ENCODE measurements at regions not wholly inside any gene's neighbourhood (a gene's known extent, or its start where the extent isn't known, plus 50 kb on each side); places are given as distances from the start of the nearest gene placed in this dataset.

DNA sequence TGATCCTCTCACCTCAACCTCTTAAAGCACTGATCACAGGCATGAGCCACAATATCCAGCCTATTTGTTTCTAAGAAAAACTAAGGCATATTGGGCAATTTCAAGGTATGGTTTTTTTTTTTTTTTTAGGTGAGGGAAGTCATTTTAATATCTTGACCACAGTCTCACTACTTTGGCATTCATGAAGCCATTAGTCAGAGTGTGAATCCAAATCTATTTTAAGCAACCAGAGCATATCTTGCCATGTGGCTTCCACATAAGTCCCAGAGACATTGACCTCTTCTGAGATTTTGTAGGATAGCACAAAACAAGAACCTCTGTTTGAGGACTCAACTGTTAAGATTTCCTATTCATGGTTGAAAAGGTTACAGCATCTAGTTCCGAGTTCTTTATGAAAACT lies 130.3 kb upstream of the RBM19 start (continued):
- TF ChIP-seq YY1 (IDR thresholded peaks at IDR 0.05; ENCODE audit: extremely low read depth, insufficient replicate concordance, low read depth, low read length) (no peak), ELF1 (IDR thresholded peaks at IDR 0.05; ENCODE audit: borderline replicate concordance, low read depth) (no peak), POLR2A (IDR thresholded peaks at IDR 0.05; ENCODE audit: borderline replicate concordance, extremely low read depth, insufficient read depth, insufficient read length) (no peak), ZFX (IDR thresholded peaks at IDR 0.05) (no peak)
- TF ChIP-seq, protein P1, sequence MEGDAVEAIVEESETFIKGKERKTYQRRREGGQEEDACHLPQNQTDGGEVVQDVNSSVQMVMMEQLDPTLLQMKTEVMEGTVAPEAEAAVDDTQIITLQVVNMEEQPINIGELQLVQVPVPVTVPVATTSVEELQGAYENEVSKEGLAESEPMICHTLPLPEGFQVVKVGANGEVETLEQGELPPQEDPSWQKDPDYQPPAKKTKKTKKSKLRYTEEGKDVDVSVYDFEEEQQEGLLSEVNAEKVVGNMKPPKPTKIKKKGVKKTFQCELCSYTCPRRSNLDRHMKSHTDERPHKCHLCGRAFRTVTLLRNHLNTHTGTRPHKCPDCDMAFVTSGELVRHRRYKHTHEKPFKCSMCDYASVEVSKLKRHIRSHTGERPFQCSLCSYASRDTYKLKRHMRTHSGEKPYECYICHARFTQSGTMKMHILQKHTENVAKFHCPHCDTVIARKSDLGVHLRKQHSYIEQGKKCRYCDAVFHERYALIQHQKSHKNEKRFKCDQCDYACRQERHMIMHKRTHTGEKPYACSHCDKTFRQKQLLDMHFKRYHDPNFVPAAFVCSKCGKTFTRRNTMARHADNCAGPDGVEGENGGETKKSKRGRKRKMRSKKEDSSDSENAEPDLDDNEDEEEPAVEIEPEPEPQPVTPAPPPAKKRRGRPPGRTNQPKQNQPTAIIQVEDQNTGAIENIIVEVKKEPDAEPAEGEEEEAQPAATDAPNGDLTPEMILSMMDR (IDR thresholded peaks at IDR 0.05 in 2 of 3, conservative IDR thresholded peaks at IDR 0.05 in 1 of 3; ENCODE audit: borderline replicate concordance in 1 of 3, insufficient read depth in 1 of 3, low read depth in 2 of 3, low read length in 2 of 3), result no peak

DNA sequence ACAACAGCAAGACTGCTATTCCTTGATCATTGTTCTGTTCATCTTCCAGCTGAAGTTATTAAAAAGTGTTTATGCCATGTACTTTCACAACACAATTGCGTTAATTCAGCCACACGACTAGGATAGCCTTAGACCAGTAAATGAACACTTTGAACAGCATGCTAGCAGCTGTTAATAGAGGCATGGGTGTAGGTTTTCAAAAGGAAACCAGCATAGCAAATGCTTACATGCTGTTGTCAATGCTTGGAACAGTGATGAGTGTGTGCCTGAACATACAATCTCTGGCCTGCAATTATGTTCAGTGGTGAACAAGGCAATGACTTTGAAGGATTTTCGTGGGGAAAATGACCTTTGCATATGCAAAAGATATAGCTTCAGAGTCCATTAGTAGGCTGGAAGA lies 127.4 kb upstream of the RBM19 start:
- POLR2A ChIA-PET, result no interaction called here

More for the DNA sequence above, 127.4 kb upstream of the RBM19 start:
- Histone ChIP-seq H3K4me3 (replicated peaks in 1 of 2; ENCODE audit: low read depth in 1 of 2, low read length in 2 of 2) (no peak overlapping the region), H2AFZ (ENCODE audit: low read depth, low read length, poor library complexity, severe bottlenecking) (no peak overlapping the region), H3K9ac (ENCODE audit: low read length) (no peak overlapping the region), H3K79me2 (ENCODE audit: insufficient read depth, low read length) (no peaks in the 10 kb centered on the region), H3K9me3 (ENCODE audit: control insufficient read depth in 1 of 2, insufficient read depth in 1 of 2, low read depth in 1 of 2, low read length in 2 of 2) (no peaks in the 10 kb centered on the region), H3K27me3 (ENCODE audit: insufficient read depth, low read length) (peaks cover 34% of the 10 kb centered on the region), H3K36me3 (ENCODE audit: control insufficient read depth in 1 of 2, insufficient read depth in 2 of 2, low read length in 2 of 2) (no peaks in the 10 kb centered on the region), H3K9me2 (ENCODE audit: insufficient read depth) (no peaks in the 10 kb centered on the region), H3K4me2 (ENCODE audit: low read length) (no peak overlapping the region), H4K20me1 (ENCODE audit: insufficient read depth) (no peaks in the 10 kb centered on the region), H3K27ac (ENCODE audit: low read depth, low read length) (no peak overlapping the region), H3K4me1 (ENCODE audit: control insufficient read depth in 1 of 2, insufficient read depth in 2 of 2, low read length in 2 of 2) (no peaks in the 10 kb centered on the region)
- DNase-seq (ENCODE audit: low read depth, low spot score), result no peak
- intact Hi-C loops (cut with micrococcal nuclease), result no loop called here
- TF ChIP-seq ZNF274 (IDR thresholded peaks at IDR 0.05; ENCODE audit: low read depth, low read length) (no peak), POLR2A (IDR thresholded peaks at IDR 0.05; ENCODE audit: borderline replicate concordance, extremely low read depth, insufficient read depth, insufficient read length) (no peak), FOSL1 (IDR thresholded peaks at IDR 0.05; ENCODE audit: low read depth) (no peak), EZH2phosphoT487 (IDR thresholded peaks at IDR 0.05; ENCODE audit: borderline replicate concordance) (no peak), POLR2AphosphoS5 (IDR thresholded peaks at IDR 0.05; ENCODE audit: low read depth, low read length) (no peak), SIN3A (IDR thresholded peaks at IDR 0.05; ENCODE audit: low read depth) (no peak), CEBPB (IDR thresholded peaks at IDR 0.05; ENCODE audit: low read depth) (no peak), MAX (IDR thresholded peaks at IDR 0.05) (no peak), JUND (IDR thresholded peaks at IDR 0.05) (no peak), ELF1 (IDR thresholded peaks at IDR 0.05; ENCODE audit: borderline replicate concordance, low read depth) (no peak), TCF7L2 (IDR thresholded peaks at IDR 0.05; ENCODE audit: borderline replicate concordance, extremely low read depth, insufficient read depth, insufficient read length) (no peak), RAD21 (IDR thresholded peaks at IDR 0.05; ENCODE audit: low read depth) (no peak)
- TF ChIP-seq, protein P2, sequence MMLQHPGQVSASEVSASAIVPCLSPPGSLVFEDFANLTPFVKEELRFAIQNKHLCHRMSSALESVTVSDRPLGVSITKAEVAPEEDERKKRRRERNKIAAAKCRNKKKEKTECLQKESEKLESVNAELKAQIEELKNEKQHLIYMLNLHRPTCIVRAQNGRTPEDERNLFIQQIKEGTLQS (IDR thresholded peaks at IDR 0.05), result no peak
- TF ChIP-seq, protein P1 (IDR thresholded peaks at IDR 0.05 in 2 of 3, conservative IDR thresholded peaks at IDR 0.05 in 1 of 3; ENCODE audit: borderline replicate concordance in 1 of 3, insufficient read depth in 1 of 3, low read depth in 2 of 3, low read length in 2 of 3), result no peak
- CTCF ChIA-PET, result no interaction called here
- no TSS peak for BruUV-seq (replicated peaks)
- no peak for ATAC-seq
- RAD21 ChIA-PET (ENCODE audit: low non-redundant PET in 1 of 2, low total read pairs in 2 of 2, uncharacterized antibody in 2 of 2, unreplicated experiment in 2 of 2), result no interaction called here
